ENCODE measurements at regions not wholly inside any gene's neighbourhood (a gene's known extent, or its start where the extent isn't known, plus 50 kb on each side); places are given as distances from the start of the nearest gene placed in this dataset.
"Not testable (repeated sequence)": the region's sequence is repeated elsewhere in the genome, so short reads cannot be mapped to it uniquely, and the experiment has no call there.

- RAD21 ChIA-PET (ENCODE audit: low non-redundant PET in 1 of 2, low total read pairs in 2 of 2, uncharacterized antibody in 2 of 2, unreplicated experiment in 2 of 2); H3K9me3 ChIP-seq (ENCODE audit: control insufficient read depth in 1 of 2, insufficient read depth in 1 of 2, low read depth in 1 of 2, low read length in 2 of 2); H4K20me1 ChIP-seq (ENCODE audit: insufficient read depth); intact Hi-C loops (cut with micrococcal nuclease); DNase-seq (ENCODE audit: low read depth, low spot score); H3K9me2 ChIP-seq (ENCODE audit: insufficient read depth); BruUV-seq (replicated peaks); CTCF ChIA-PET; H3K4me2 ChIP-seq (ENCODE audit: low read length); POLR2A ChIA-PET; H3K36me3 ChIP-seq (ENCODE audit: control insufficient read depth in 1 of 2, insufficient read depth in 2 of 2, low read length in 2 of 2); ATAC-seq; H2AFZ ChIP-seq (ENCODE audit: low read depth, low read length, poor library complexity, severe bottlenecking); H3K27ac ChIP-seq (ENCODE audit: low read depth, low read length); H3K4me1 ChIP-seq (ENCODE audit: control insufficient read depth in 1 of 2, insufficient read depth in 2 of 2, low read length in 2 of 2); H3K27me3 ChIP-seq (ENCODE audit: insufficient read depth, low read length); H3K4me3 ChIP-seq (replicated peaks in 1 of 2; ENCODE audit: low read depth in 1 of 2, low read length in 2 of 2); H3K79me2 ChIP-seq (ENCODE audit: insufficient read depth, low read length); H3K9ac ChIP-seq (ENCODE audit: low read length): not testable (repeated sequence)
These were observed 286.3 kb upstream of the FRG1 start for GRCh38 chr4:189654396-189654795.

GRCh38 chr4:189655817-189656216, 284.9 kb upstream of the FRG1 start:
- H3K4me1 ChIP-seq (ENCODE audit: control insufficient read depth in 1 of 2, insufficient read depth in 2 of 2, low read length in 2 of 2); BruUV-seq (replicated peaks); H3K4me2 ChIP-seq (ENCODE audit: low read length); intact Hi-C loops (cut with micrococcal nuclease); H2AFZ ChIP-seq (ENCODE audit: low read depth, low read length, poor library complexity, severe bottlenecking); H3K4me3 ChIP-seq (replicated peaks in 1 of 2; ENCODE audit: low read depth in 1 of 2, low read length in 2 of 2); DNase-seq (ENCODE audit: low read depth, low spot score); H4K20me1 ChIP-seq (ENCODE audit: insufficient read depth); POLR2A ChIA-PET; CTCF ChIA-PET; H3K9ac ChIP-seq (ENCODE audit: low read length); H3K27ac ChIP-seq (ENCODE audit: low read depth, low read length); H3K79me2 ChIP-seq (ENCODE audit: insufficient read depth, low read length); H3K27me3 ChIP-seq (ENCODE audit: insufficient read depth, low read length); H3K9me2 ChIP-seq (ENCODE audit: insufficient read depth); H3K9me3 ChIP-seq (ENCODE audit: control insufficient read depth in 1 of 2, insufficient read depth in 1 of 2, low read depth in 1 of 2, low read length in 2 of 2); RAD21 ChIA-PET (ENCODE audit: low non-redundant PET in 1 of 2, low total read pairs in 2 of 2, uncharacterized antibody in 2 of 2, unreplicated experiment in 2 of 2); H3K36me3 ChIP-seq (ENCODE audit: control insufficient read depth in 1 of 2, insufficient read depth in 2 of 2, low read length in 2 of 2); ATAC-seq: not testable (repeated sequence)

GRCh38 chr4:189656641-189657040, 284.0 kb upstream of the FRG1 start:
- TF ChIP-seq MAX (IDR thresholded peaks at IDR 0.05), result no peak
- TF ChIP-seq SIN3A (IDR thresholded peaks at IDR 0.05; ENCODE audit: low read depth), result no peak
- no peak for TF ChIP-seq CBX3 (IDR thresholded peaks at IDR 0.05; ENCODE audit: low read depth)
- TF ChIP-seq ATF3 (IDR thresholded peaks at IDR 0.05), result no peak
- intact Hi-C loops (cut with micrococcal nuclease), result no loop called here
- no peaks in the 10 kb centered on the region for H3K9me2 ChIP-seq (ENCODE audit: insufficient read depth)
- no peak overlapping the region for H3K4me2 ChIP-seq (ENCODE audit: low read length)
- ChIA-PET RAD21 (ENCODE audit: low non-redundant PET in 1 of 2, low total read pairs in 2 of 2, uncharacterized antibody in 2 of 2, unreplicated experiment in 2 of 2) (no interaction called here), POLR2A (no interaction called here), CTCF (no interaction called here)
- BruUV-seq (replicated peaks), result no TSS peak
- H2AFZ ChIP-seq (ENCODE audit: low read depth, low read length, poor library complexity, severe bottlenecking), result no peak overlapping the region
- no peak overlapping the region for H3K9ac ChIP-seq (ENCODE audit: low read length)
- no peaks in the 10 kb centered on the region; a peak in 1 of 4 replicates for H3K9me3 ChIP-seq (ENCODE audit: control insufficient read depth in 1 of 2, insufficient read depth in 1 of 2, low read depth in 1 of 2, low read length in 2 of 2)
- no peaks in the 10 kb centered on the region for H3K79me2 ChIP-seq (ENCODE audit: insufficient read depth, low read length)
- no peaks in the 10 kb centered on the region for H3K4me1 ChIP-seq (ENCODE audit: control insufficient read depth in 1 of 2, insufficient read depth in 2 of 2, low read length in 2 of 2)
- no peaks in the 10 kb centered on the region for H4K20me1 ChIP-seq (ENCODE audit: insufficient read depth)
- ATAC-seq (no peak), DNase-seq (ENCODE audit: low read depth, low spot score) (no peak)
- no peak overlapping the region for H3K4me3 ChIP-seq (replicated peaks in 1 of 2; ENCODE audit: low read depth in 1 of 2, low read length in 2 of 2)
- H3K27me3 ChIP-seq (ENCODE audit: insufficient read depth, low read length), result 0 out of 2 replicates have a peak, but pooled peaks cover 4% of the 10 kb centered on the region
- H3K27ac ChIP-seq (ENCODE audit: low read depth, low read length), result no peak overlapping the region
- no peaks in the 10 kb centered on the region for H3K36me3 ChIP-seq (ENCODE audit: control insufficient read depth in 1 of 2, insufficient read depth in 2 of 2, low read length in 2 of 2)

GRCh38 chr4:189658259-189658658, 282.4 kb upstream of the FRG1 start:
- ATAC-seq, CTCF ChIA-PET: not testable (repeated sequence)

More at GRCh38 chr4:189658259-189658658, 282.4 kb upstream of the FRG1 start:
- H3K4me3 ChIP-seq (replicated peaks in 1 of 2; ENCODE audit: low read depth in 1 of 2, low read length in 2 of 2); H3K4me2 ChIP-seq (ENCODE audit: low read length); H3K9me3 ChIP-seq (ENCODE audit: control insufficient read depth in 1 of 2, insufficient read depth in 1 of 2, low read depth in 1 of 2, low read length in 2 of 2); POLR2A ChIA-PET; H3K27ac ChIP-seq (ENCODE audit: low read depth, low read length); RAD21 ChIA-PET (ENCODE audit: low non-redundant PET in 1 of 2, low total read pairs in 2 of 2, uncharacterized antibody in 2 of 2, unreplicated experiment in 2 of 2); H4K20me1 ChIP-seq (ENCODE audit: insufficient read depth); H3K4me1 ChIP-seq (ENCODE audit: control insufficient read depth in 1 of 2, insufficient read depth in 2 of 2, low read length in 2 of 2); H3K79me2 ChIP-seq (ENCODE audit: insufficient read depth, low read length); DNase-seq (ENCODE audit: low read depth, low spot score); H3K27me3 ChIP-seq (ENCODE audit: insufficient read depth, low read length); H3K9me2 ChIP-seq (ENCODE audit: insufficient read depth); H3K36me3 ChIP-seq (ENCODE audit: control insufficient read depth in 1 of 2, insufficient read depth in 2 of 2, low read length in 2 of 2); H3K9ac ChIP-seq (ENCODE audit: low read length); intact Hi-C loops (cut with micrococcal nuclease); BruUV-seq (replicated peaks); H2AFZ ChIP-seq (ENCODE audit: low read depth, low read length, poor library complexity, severe bottlenecking): not testable (repeated sequence)
